Left forelimb (tissue), 1 donor: ENCODE measurements at regions not wholly inside any gene's neighbourhood (a gene's known extent, or its start where the extent isn't known, plus 50 kb on each side); places are given as distances from the start of the nearest gene placed in this dataset.
A peak's percentile ranks its signal among the peaks of the same experiment; 100 is the strongest.

Experiments used
- DNase-seq: peaks from one replicate; pipeline ENCODE4 v3.0.0-alpha.2; 2018; ENCODE audit warnings: low spot score

DNA sequence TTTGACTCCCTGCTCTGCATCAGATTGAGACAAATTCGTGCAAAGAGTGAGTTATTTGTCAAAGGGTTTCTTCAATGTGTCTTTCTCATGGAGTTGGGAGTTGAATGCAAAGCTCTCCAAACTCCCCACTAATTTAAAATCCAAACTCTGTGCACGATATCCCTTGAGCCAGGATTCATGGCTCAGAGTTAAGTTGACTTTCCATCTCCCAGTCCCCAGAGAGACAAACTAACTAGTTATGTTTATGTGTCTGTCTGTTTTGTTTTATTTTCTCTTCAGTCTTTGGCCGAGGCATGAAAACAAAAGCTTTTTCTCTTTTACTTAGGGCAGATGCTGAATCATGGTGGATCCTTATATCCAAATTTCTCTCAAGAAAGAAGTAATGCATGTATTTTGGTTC, 570.0 kb upstream of the CDH5 start:
- no peak for DNase-seq

DNA sequence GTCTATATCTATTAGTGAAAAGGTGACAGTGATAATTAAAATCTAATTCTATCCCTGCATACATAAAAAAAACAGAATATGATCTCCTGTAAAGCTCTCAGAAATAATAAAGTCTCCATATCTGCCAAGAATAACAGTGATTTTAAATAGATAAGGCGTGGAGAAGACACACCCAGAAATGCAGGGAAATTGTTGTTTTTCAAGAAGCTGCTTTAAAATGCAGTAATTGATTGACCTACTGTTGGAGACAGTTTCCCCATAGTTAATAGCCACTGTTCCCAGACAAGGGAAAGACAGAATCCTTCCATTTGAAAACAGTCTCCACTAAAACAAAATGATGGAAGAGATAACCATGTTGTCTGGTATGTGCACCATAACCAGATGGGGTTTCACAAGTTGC, 571.5 kb upstream of the CDH5 start:
- no peak for DNase-seq

DNA sequence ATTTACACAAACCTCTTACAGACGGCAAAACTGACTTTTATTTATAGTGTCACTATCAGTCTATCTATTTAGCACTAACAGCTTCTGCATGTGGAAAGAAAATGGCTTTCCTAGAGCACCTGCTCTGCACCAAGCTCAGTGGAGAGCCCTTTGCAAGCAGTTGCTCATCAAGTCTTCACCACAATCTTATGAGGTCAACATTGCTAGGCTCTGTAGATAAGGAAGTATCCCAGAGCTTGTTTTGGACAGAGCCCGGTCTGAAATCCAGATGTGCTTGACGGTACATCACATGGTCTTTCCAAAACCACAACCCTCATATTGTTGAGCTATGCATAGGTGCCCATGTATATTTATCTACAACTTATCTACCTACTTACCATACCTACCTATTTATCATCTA, 572.7 kb upstream of the CDH5 start:
- DNase-seq = no peak

GRCh38 chr16:65790768-65791167, 575.7 kb upstream of the CDH5 start:
- DNase-seq = no peak

GRCh38 chr16:65789161-65789945, 577.1 kb upstream of the CDH5 start:
- no peak for DNase-seq

DNA sequence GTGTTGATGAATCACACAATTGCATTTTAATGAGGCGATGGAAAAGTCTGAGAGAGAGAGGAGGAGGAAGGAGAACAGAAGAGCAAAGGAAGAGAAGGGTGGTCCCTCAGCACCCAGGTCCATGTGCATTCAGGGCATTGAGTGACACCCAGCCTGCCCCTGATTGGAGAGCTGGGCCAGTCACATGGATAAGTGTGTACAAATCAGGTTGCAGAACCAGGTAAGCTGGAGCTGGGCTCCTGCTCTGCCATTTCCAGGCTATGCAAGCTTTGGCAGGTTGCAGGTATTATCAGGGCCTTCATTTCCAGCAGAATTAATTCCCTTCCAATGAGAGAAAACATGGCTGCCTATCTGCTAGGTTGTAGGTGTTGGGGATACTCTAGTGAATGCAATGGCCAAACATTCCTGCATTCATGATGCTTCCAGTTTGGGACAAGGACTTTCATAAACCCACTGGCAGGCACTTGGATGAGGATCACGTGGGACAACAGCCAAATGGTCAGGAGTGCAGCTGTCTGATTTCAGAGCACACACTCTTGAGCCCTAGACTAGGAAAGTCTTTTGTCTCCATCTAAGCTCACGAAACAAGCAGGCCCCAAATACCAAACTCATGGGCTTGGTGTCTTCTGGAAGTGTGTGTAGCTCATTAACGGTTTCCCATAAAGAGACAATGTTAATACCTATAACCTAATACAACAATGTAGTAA, 577.9 kb upstream of the CDH5 start:
- no peak for DNase-seq

DNA sequence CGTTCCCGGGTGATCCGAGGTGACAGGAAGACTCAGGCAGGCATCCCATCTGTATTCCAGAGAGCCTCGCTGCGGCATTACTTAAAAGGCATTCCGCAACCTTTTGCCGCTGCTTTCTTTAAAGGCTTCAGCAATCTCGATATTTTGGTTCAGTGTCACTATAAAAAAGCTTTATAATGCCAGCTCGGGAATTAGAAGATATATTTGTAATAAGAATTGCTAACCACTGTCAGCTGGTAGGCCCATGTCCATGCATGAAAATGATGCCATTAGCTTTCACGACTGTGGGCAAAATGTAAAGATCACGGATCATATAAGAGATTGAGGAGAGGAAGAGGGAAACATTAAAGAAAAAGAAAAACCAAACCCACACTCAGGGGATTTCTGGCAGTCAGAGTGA, 578.6 kb upstream of the CDH5 start:
- DNase-seq = no peak

DNA sequence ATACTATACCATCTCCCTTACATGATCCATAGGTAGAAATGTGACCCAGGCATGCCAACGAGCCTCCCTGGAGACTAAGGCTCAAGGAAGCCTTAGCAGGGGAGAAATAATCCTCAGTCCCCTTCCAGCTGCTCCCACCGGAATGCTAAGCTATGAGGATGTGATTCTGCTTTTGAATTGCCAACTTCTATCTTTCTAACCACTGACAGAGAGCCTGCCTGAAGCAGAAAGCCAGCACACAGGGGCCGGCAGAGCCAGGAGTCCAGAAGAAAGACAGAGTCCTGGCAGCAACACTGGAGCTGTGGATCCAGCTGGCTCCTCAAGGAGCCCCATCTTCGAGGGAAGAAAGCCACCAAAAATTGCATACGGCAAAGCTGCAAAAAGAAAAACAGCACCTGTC, 579.6 kb upstream of the CDH5 start:
- DNase-seq = no peak

DNA sequence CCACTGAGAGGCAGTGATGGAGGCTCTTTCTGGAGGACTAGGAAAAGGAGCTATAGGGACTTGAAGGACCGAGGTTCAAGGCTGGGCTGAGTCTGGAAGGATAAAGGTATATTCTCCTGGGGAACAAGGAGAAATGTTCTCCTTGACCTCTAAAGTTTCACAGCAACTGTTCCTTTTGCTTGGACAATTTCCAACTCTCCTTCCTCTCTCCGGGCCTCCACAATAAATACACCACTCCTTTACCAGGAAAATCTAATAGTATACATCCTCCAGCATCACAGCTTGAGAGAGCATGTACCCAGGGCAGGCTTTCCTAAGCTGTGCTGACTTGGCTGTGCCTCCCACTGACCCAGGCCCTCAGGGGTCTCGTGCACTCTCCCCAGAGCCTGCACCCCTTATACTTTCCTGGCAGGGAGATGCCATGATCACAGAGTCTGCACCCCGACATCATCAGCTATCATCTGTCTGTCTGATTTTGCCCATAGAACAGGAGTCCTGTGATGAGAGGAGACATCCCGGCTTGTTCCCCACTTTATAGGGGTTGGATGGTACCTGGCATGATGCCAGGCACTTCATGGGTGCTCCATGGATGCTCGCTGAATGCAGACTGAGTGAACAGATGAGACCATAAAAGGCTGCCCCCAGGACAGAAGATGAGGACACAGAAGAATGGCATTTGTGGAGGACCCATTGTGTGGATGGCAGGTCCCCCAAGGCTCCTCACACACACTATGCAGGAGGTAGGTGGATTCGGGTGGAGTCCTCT, 582.6 kb upstream of the CDH5 start:
- DNase-seq = no peak

DNA sequence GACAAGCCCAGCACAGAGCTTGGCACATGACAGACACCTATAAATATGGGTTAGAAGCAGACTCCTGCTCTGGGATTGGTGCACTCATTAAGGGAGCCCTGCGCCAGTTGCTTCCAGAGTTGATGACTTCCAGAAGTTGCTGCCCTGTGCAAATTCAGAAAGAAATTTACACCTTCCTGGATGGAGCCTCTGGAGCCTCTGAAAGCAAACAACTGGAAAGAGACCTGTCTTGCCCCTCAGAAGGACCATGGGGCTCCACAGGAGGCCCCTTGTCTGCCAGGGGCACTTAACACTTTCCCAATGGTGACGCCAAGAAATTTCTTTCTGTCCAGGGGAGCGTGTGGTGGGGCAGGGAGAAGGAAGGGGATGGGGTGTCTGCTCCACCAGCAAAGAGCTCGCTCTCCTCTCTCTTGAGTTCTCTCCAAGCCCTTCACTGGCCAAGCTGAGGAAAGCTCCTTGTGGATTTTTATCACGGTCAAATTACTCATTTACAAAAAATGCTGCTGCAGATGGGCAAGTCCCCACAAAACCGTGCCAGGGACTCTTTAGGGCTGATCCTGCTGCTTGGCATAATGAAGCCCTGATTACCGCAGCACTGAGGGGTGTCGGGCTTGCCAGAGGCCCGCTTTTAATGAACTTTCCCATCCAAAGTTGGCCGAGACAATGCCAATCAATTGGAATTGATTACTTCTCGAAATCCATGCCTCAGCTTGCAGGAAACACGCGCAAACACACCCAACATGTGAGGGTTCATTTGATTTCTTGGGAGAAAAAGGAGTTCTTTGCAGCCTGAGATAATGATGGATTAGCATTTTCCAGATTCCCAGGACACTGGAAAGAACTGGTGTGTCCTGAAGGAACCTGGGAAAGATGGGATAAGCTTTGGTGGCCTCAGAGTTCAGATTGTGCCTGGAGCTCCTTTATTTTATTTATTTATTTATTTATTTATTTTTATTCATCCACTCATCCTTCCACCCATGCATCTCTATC, 583.6 kb upstream of the CDH5 start:
- peak; percentile 80 for DNase-seq

DNA sequence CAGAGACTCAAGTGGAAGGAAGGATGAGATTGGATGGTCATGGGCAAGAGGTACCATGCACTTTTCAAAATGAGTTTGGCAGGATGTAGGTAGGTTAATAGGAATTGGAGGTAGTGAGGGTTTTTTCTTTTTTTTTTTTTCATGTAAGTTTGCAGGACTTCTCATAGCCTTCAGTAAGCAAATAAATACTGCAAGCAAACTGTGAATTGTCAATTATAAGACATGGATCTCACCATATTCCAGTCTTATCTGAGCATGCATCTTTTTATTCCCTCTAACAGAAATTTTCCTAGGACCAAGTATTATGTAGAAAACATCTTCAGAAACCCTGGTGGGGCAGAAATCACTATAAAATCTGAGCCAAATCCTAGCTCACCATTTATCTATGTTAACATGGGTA, 584.6 kb upstream of the CDH5 start:
- DNase-seq = no peak

DNA sequence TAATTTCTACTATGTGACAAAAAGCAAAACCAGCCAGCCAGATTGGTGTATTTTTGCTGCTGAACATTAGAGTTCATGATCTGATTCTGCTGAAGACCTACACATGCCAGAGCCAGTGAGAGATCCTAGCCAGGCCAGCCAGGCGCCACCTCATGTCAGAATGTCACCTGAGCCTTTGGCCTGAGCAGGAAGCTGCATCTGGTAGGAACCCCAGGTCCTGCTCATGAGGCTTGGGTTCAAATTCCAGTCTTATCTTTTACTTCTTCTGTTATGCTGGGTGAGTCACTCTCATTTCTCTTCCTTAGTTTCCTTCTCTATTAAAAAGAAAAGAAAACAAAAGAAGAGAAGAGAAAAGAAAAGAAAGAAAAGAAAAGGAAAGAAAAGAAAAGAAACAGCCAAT, 585.1 kb upstream of the CDH5 start:
- DNase-seq = no peak

GRCh38 chr16:65779201-65779600, 587.3 kb upstream of the CDH5 start:
- no peak for DNase-seq

GRCh38 chr16:65776639-65777183, 589.8 kb upstream of the CDH5 start:
- no peak for DNase-seq

- no peak for DNase-seq
These were observed 590.7 kb upstream of the CDH5 start for GRCh38 chr16:65775829-65776228.

DNA sequence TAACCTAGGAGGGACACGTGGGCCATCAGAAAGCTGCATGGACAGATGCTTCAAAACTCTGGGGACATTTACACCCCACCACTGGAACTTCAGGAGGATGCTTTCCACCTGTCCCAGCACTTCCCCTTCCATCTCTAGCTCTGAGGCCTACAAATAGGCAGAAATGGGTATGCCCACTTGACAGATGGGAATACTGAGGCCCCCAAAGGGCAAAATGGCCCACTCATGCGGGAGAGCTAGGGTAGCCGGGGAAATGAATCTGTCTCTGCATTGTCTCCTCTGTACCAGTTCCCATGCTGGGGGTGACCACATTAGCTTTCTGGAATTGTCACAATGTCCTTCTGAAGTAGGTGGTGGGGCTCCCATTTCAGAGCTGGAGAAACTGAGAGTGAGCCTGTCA, 592.1 kb upstream of the CDH5 start:
- DNase-seq = no peak

- no peak for DNase-seq
These were observed 593.1 kb upstream of the CDH5 start for GRCh38 chr16:65773301-65773874.

- no peak for DNase-seq
These were observed 594.3 kb upstream of the CDH5 start for GRCh38 chr16:65772134-65772732.

- DNase-seq = no peak
These were observed 594.8 kb upstream of the CDH5 start for GRCh38 chr16:65771707-65772106.

- no peak for DNase-seq
These were observed 595.7 kb upstream of the CDH5 start for GRCh38 chr16:65770752-65771151.
